Naive thymus-derived CD8-positive, alpha-beta T cell (primary cell): ENCODE measurements at regions not wholly inside any gene's neighbourhood (a gene's known extent, or its start where the extent isn't known, plus 50 kb on each side); places are given as distances from the start of the nearest gene placed in this dataset.
"Not testable (repeated sequence)": the region's sequence is repeated elsewhere in the genome, so short reads cannot be mapped to it uniquely, and the experiment has no call there.

Experiments
- ATAC-seq, 2 donors: fragments of 150-1000 bp; cut with Tn5 transposase in 1 of 2; sonication (Bioruptor Pico), chemical (Tn5 transposase) in 1 of 2; 1 replicate in 1 of 2; 2 replicates in 1 of 2; pipeline ENCODE4 v1.10.0; 2021; ENCODE audit warnings: mild to moderate bottlenecking in 2 of 2, moderate library complexity in 2 of 2
- POLR2A ChIA-PET: fragments of 350-600 bp; sonication (Branson Sonifier 250); formaldehyde crosslinking; loops from one replicate; lab custom pipeline; 2021; ENCODE audit warnings: antibody characterized with exemption; lab: Charles Lee
- DNase-seq, 10 donors: peaks; one replicate each; pipeline versions ENCODE4 v3.0.0 to v3.0.0-alpha.2; 2020 to 2022
- H3K27ac Mint-ChIP-seq, 10 donors: one replicate each; pipeline ENCODE4 v1.8.0; 2020 to 2022; ENCODE audit warnings: mild to moderate bottlenecking in 10 of 10, mixed read lengths in 10 of 10, moderate library complexity in 4 of 10, inconsistent platforms in 1 of 10
- H3K27me3 Mint-ChIP-seq, 5 donors: one replicate each; pipeline ENCODE4 v1.8.0; 2021 to 2022; ENCODE audit warnings: mixed read lengths in 5 of 5
- H3K36me3 Mint-ChIP-seq, 3 donors: one replicate each; pipeline ENCODE4 v1.8.0; 2020 to 2022; ENCODE audit warnings: mixed read lengths in 3 of 3, mild to moderate bottlenecking in 2 of 3, inconsistent platforms in 1 of 3
- H3K4me1 Mint-ChIP-seq, 4 donors: one replicate each; pipeline ENCODE4 v1.8.0; 2021 to 2022; ENCODE audit warnings: mixed read lengths in 4 of 4
- H3K4me3 Mint-ChIP-seq, 10 donors: one replicate each; pipeline ENCODE4 v1.8.0; 2020 to 2022; ENCODE audit warnings: mild to moderate bottlenecking in 10 of 10, mixed read lengths in 10 of 10, moderate library complexity in 6 of 10, inconsistent platforms in 1 of 10
- H3K9me3 Mint-ChIP-seq, 9 donors: one replicate each; pipeline ENCODE4 v1.8.0; 2020 to 2022; ENCODE audit warnings: mixed read lengths in 9 of 9, mild to moderate bottlenecking in 3 of 9, inconsistent platforms in 1 of 9, moderate library complexity in 1 of 9

DNA sequence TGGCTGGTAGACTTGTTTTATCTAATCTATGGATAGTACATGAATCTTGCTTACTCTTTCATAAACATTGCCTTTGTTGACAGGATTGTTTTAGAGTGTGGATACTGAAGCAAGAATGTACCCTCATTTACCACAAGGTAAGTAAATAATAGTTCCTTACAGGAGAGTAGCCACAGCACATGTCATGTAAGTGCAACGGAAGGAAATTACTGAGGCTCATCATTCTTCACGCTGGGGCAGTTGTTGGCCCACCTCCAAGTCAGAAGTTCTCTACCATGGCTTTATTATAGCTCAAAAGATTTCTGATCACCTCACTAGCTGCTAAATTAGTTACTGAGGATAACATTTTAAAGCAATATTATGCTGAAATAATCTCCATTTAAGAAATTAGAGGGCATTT, 50.0 kb upstream of the ANKRD30B start:
- H3K27me3 Mint-ChIP-seq, POLR2A ChIA-PET, ATAC-seq, H3K4me1 Mint-ChIP-seq, H3K9me3 Mint-ChIP-seq, DNase-seq, H3K27ac Mint-ChIP-seq, H3K4me3 Mint-ChIP-seq, H3K36me3 Mint-ChIP-seq: not testable (repeated sequence)
